Fibroblast of villous mesenchyme (primary cell): ENCODE measurements at regions not wholly inside any gene's neighbourhood (a gene's known extent, or its start where the extent isn't known, plus 50 kb on each side); places are given as distances from the start of the nearest gene placed in this dataset.

ENCODE experiments used
- DNase-seq: peaks from one replicate; pipeline ENCODE4 v3.0.0-alpha.2; 2010; ENCODE audit warnings: low read depth
- H3K4me3 ChIP-seq: 2 replicates; pipeline ENCODE4 v1.5.1; 2011; ENCODE audit warnings: low read depth, mild to moderate bottlenecking, low read length
- TF ChIP-seq, protein P1 (sequence below): IDR thresholded peaks from 2 replicates; pipeline ENCODE4 v1.5.1; 2012; ENCODE audit warnings: low read depth, mild to moderate bottlenecking, low read length; ENCODE audit not compliant: insufficient read depth

DNA sequence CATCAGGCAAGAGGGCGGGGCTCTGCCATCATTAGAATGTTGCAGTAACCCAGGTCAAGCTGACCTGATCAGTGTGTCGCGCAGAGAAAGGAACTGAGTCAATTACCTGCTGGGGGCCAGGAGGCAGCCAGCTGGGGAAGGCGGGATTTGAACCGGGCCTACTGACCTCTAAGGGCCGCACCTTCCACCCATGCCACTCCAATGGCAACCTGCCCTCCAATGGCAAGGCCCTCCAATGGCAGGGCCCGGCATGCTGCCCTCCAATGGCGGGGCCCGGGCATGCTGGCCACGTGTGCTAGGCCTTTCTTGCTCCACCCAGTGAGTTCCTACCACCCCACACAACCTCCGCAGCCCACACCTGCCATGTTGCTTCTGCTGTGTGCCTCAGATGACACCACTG lies 407.6 kb downstream of the CTTN start:
- no peak overlapping the region for H3K4me3 ChIP-seq
- no peak for DNase-seq
- TF ChIP-seq, protein P1, sequence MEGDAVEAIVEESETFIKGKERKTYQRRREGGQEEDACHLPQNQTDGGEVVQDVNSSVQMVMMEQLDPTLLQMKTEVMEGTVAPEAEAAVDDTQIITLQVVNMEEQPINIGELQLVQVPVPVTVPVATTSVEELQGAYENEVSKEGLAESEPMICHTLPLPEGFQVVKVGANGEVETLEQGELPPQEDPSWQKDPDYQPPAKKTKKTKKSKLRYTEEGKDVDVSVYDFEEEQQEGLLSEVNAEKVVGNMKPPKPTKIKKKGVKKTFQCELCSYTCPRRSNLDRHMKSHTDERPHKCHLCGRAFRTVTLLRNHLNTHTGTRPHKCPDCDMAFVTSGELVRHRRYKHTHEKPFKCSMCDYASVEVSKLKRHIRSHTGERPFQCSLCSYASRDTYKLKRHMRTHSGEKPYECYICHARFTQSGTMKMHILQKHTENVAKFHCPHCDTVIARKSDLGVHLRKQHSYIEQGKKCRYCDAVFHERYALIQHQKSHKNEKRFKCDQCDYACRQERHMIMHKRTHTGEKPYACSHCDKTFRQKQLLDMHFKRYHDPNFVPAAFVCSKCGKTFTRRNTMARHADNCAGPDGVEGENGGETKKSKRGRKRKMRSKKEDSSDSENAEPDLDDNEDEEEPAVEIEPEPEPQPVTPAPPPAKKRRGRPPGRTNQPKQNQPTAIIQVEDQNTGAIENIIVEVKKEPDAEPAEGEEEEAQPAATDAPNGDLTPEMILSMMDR: no peak

DNA sequence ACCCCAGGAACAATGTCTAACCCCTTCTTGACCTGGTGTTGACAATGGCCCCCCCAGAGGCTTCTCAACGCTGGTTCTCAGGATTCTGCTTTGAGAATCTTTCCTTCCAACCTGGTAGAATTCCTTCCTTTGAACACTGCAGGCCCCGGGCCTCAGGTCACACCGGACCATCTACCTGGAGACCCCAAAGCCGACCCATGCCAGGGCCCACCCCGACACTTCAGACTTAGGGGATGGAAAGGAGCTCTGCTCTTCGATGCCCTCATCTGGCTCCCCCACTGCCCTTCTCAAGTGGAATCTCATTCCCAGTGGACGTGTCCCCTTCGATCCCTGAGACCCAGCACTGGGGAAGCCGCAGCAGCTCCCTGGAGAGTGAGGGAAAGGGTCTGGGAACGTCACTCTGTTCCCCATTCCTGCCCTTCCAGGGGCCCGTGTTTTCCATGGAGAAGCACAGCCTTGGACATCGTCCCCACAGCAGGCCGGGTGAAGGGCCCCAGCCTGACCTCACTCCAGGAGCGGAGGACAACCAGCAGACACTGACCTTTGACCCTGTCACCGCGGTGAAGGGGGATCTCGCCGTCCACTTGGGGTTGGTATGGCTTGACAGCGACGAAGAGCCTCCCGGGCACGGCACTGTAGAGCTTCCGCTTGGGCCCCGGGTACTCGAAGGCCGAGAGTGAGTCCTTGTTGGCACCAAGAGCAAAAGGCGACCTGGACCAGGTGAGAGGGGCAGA lies 408.3 kb downstream of the CTTN start:
- no peak overlapping the region for H3K4me3 ChIP-seq
- DNase-seq: no peak
- TF ChIP-seq, protein P1: no peak

- DNase-seq: no peak
- TF ChIP-seq, protein P1: no peak
- H3K4me3 ChIP-seq: no peak overlapping the region
Observed at GRCh38 chr11:70807195-70807543, 408.8 kb downstream of the CTTN start.

DNA sequence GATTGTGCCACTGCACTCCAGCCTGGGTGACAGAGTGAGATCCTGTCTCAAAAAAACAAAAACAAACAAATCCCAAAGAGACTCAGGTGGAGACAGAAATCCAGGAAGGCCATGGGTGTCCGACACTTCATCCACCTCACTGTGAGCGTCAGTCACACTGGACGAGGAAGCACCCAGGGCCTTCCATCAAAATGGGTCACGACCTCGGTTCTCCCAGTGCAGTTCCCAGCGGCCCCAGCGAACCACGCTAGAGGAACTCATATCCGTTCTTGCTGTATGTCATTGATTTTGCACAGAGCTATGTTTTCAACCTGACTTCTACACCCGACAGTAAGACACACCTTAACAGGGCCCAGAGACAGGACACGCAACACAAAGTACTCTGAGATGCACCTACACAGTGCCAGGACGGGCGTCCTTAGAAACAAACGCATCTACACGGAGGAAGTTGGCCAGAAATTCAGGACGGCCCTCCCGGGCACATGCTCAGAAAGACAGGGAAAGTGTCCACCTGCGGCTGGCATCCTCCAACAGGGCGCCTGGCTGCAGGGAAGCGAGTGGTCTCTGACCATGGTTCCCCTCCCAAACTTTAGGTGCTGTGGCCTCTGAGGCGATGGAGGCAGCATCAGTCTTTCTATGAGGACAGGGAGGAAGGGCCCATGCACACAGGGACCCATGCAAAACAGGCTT lies 410.5 kb downstream of the CTTN start:
- DNase-seq: no peak
- TF ChIP-seq, protein P1: no peak

DNA sequence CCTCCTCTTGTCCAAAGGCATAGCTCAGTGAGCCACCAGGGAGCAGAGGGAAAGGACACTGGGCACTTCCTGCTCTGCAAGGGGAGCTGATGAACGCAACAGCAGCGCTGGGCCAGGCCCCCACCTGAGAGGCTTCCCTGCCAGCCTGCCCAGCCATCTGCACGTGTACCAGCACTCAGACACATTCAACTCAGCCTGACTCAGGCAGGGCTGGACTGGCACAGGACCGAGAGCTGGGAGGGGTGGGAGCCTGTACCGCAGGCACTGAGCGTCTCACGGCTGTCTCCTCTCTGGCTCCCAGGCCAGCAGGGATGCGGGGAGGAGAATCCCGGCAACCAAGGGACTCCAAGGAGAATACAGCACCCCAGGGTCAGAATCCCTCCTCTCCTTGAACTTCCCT lies 411.8 kb downstream of the CTTN start:
- DNase-seq: no peak
- TF ChIP-seq, protein P1: no peak

More for the DNA sequence above, 410.5 kb downstream of the CTTN start:
- no peak overlapping the region for H3K4me3 ChIP-seq

DNA sequence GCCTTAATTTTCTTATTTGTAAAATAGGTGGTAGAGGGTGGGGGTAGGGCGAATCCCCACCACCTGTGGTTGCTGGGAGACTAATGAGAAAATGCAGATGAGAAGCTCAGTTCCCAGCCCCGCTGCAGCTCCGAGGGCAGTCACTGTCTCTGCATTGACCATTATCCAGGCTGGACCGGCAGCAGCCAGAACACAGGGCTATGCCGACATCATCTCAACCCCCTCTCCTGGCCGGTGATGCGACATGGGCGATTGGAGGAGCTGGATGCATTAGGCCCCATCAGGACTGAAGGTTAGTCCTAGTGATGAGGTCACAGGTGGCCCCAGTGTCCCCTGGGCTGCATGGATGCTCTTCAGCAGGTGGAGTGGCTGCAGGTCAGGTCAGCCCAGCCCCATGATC lies 412.4 kb downstream of the CTTN start:
- DNase-seq: no peak
- no peak overlapping the region for H3K4me3 ChIP-seq
- TF ChIP-seq, protein P1: no peak

More for the DNA sequence above, 411.8 kb downstream of the CTTN start:
- no peak overlapping the region for H3K4me3 ChIP-seq

DNA sequence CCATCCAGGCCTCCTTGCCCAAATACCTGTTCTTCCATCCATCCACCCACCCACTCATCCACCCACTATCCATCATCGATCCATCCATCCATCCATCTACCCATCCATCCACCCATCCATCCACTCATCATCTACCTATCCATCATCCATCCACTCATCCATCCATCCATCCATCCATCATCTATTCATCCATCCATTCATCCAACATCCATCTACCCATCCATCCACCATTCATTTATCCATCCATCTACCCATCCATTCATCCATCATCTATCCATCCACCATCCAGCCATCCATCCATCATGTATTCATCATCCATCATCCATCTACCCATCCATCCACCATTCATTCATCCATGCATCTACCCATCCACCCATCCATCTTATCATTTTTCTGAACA lies 413.2 kb downstream of the CTTN start:
- H3K4me3 ChIP-seq: no peak overlapping the region
- DNase-seq: no peak
- TF ChIP-seq, protein P1: no peak
